Endodermal cell (in vitro differentiated cells): ENCODE measurements at regions not wholly inside any gene's neighbourhood (a gene's known extent, or its start where the extent isn't known, plus 50 kb on each side); places are given as distances from the start of the nearest gene placed in this dataset.

Experiments
- DNase-seq: peaks from one replicate; pipeline ENCODE4 v3.0.0-alpha.2; 2017
- H3K27ac ChIP-seq: 2 replicates; pipeline ENCODE4 v1.5.1; 2013; ENCODE audit warnings: mild to moderate bottlenecking, low read depth, low read length, moderate library complexity
- H3K27me3 ChIP-seq: 2 replicates; pipeline ENCODE4 v1.6.1; 2013; ENCODE audit warnings: mild to moderate bottlenecking, low read length, moderate library complexity; ENCODE audit not compliant: insufficient read depth, control insufficient read depth, poor library complexity, severe bottlenecking
- H3K36me3 ChIP-seq: 2 replicates; pipeline ENCODE4 v1.7.0; 2013; ENCODE audit warnings: mild to moderate bottlenecking, low read length, moderate library complexity; ENCODE audit not compliant: control insufficient read depth, insufficient read depth
- H3K4me1 ChIP-seq: one replicate; pipeline ENCODE4 v1.7.0; 2013; ENCODE audit warnings: low read length; ENCODE audit not compliant: control insufficient read depth, insufficient read depth
- H3K4me3 ChIP-seq: 2 replicates; pipeline ENCODE4 v1.5.1; 2013; ENCODE audit warnings: mild to moderate bottlenecking, low read length, moderate library complexity
- H3K9ac ChIP-seq: 2 replicates; pipeline ENCODE4 v1.6.1; 2013; ENCODE audit warnings: mild to moderate bottlenecking, low read length, moderate library complexity; ENCODE audit not compliant: poor library complexity, severe bottlenecking; ENCODE audit errors: extremely low read depth
- H3K9me3 ChIP-seq: 2 replicates; pipeline ENCODE4 v1.6.1; 2013; ENCODE audit warnings: mild to moderate bottlenecking, low read length, moderate library complexity; ENCODE audit not compliant: control insufficient read depth
- H3K27ac Mint-ChIP-seq: 2 replicates; pipeline ENCODE4 v1.8.0; 2020; ENCODE audit warnings: mixed read lengths
- H3K27me3 Mint-ChIP-seq: 2 replicates; pipeline ENCODE4 v1.8.0; 2021; ENCODE audit warnings: mild to moderate bottlenecking, mixed read lengths; ENCODE audit not compliant: insufficient read depth
- H3K36me3 Mint-ChIP-seq: 2 replicates; pipeline ENCODE4 v1.8.0; 2020; ENCODE audit warnings: low read depth, mixed read lengths
- H3K4me1 Mint-ChIP-seq: 2 replicates; pipeline ENCODE4 v1.8.0; 2020; ENCODE audit warnings: mixed read lengths
- H3K4me3 Mint-ChIP-seq: 2 replicates; pipeline ENCODE4 v1.8.0; 2020; ENCODE audit warnings: mild to moderate bottlenecking, moderate library complexity, mixed read lengths
- H3K9me3 Mint-ChIP-seq: 2 replicates; pipeline ENCODE4 v1.8.0; 2020; ENCODE audit warnings: mild to moderate bottlenecking, mixed read lengths
- CTCF ChIP-seq: fragments of 200-600 bp; sonication (generic); conservative IDR thresholded peaks from 2 replicates; pipeline ENCODE4 v1.5.0; 2021; ENCODE audit warnings: antibody characterized with exemption, mild to moderate bottlenecking
- WGBS, 2 experiments: methylation state at CpG; one replicate each; pipeline versions ENCODE4 v1.1.5 to v1.1.7; 2013; ENCODE audit warnings: missing lambda C conversion rate in 2 of 2, mixed read lengths in 1 of 2; ENCODE audit not compliant: insufficient coverage in 1 of 2, insufficient read length in 1 of 2; 5-methylcytosine and 5-hydroxymethylcytosine counted together

- Histone ChIP-seq H3K27me3 (no peaks in the 10 kb centered on the region), H3K9me3 (peaks cover 3% of the 10 kb centered on the region), H3K4me3 (no peak overlapping the region), H3K27ac (no peak overlapping the region), H3K4me1 (no peaks in the 10 kb centered on the region), H3K36me3 (no peaks in the 10 kb centered on the region), H3K9ac (no peak overlapping the region)
- H3K27ac Mint-ChIP-seq, result no peak overlapping the region
- no peaks in the 10 kb centered on the region for H3K4me1 Mint-ChIP-seq
- no peaks in the 10 kb centered on the region for H3K27me3 Mint-ChIP-seq
- 83% methylated on average over 1 of the region's 1 CpG; no CpG with 5 or more reads in 1 of the 2 experiments for WGBS, 2 experiments
- H3K9me3 Mint-ChIP-seq, result peaks cover 10% of the 10 kb centered on the region
- H3K4me3 Mint-ChIP-seq, result no peak overlapping the region
- peaks cover 4% of the 10 kb centered on the region for H3K36me3 Mint-ChIP-seq
- no peak for DNase-seq
- no peak for TF ChIP-seq CTCF
Observed at GRCh38 chr5:123245689-123246088, 156.6 kb downstream of the PRDM6 start.

GRCh38 chr5:123244458-123244857, 155.4 kb downstream of the PRDM6 start:
- no peaks in the 10 kb centered on the region for H3K36me3 ChIP-seq
- 93 to 100% methylated on average over 1 to 2 of the region's 2 CpGs for WGBS, 2 experiments
- H3K9me3 ChIP-seq, result peaks cover 3% of the 10 kb centered on the region
- no peaks in the 10 kb centered on the region for H3K27me3 Mint-ChIP-seq
- no peak for DNase-seq
- no peaks in the 10 kb centered on the region for H3K27me3 ChIP-seq
- H3K4me3 ChIP-seq, result no peak overlapping the region
- H3K4me1 ChIP-seq, result no peaks in the 10 kb centered on the region
- no peak overlapping the region for H3K27ac ChIP-seq
- no peak overlapping the region for H3K4me3 Mint-ChIP-seq
- no peak overlapping the region for H3K27ac Mint-ChIP-seq
- H3K9ac ChIP-seq, result no peak overlapping the region
- peaks cover 13% of the 10 kb centered on the region for H3K9me3 Mint-ChIP-seq
- no peaks in the 10 kb centered on the region for H3K4me1 Mint-ChIP-seq
- H3K36me3 Mint-ChIP-seq, result peaks cover 4% of the 10 kb centered on the region
- TF ChIP-seq CTCF, result no peak
